ENCODE measurements at regions not wholly inside any gene's neighbourhood (a gene's known extent, or its start where the extent isn't known, plus 50 kb on each side); places are given as distances from the start of the nearest gene placed in this dataset.

DNA sequence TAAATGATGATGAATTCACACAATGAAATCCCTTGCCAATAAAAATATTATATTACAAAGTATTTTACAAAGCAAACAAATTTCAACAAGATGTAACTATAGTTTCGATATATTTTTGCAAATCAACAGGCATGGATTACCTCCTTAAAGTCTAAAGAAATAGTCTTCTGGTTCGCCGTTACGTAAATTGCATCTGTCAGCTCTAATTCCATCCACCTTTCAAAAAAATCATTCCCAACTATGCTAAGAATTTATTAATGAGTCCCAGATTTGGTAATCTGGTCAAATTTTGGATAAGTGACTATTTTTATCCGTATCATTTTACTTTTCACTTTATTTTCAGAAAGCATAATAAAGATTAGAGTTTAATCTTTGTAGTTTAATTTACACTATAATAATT is 1984.9 kb downstream of the EFNA5 start:
- Histone ChIP-seq H3K4me3 (ENCODE audit: low read depth, low read length) (no peak overlapping the region), H3K27me3 (ENCODE audit: control insufficient read depth, insufficient read depth, low read length) (no peaks in the 10 kb centered on the region), H3K36me3 (ENCODE audit: control insufficient read depth, insufficient read depth, low read length) (no peaks in the 10 kb centered on the region)
- FAIRE-seq (no peak), DNase-seq (ENCODE audit: low read depth) (no peak)
- TF ChIP-seq, protein P1, sequence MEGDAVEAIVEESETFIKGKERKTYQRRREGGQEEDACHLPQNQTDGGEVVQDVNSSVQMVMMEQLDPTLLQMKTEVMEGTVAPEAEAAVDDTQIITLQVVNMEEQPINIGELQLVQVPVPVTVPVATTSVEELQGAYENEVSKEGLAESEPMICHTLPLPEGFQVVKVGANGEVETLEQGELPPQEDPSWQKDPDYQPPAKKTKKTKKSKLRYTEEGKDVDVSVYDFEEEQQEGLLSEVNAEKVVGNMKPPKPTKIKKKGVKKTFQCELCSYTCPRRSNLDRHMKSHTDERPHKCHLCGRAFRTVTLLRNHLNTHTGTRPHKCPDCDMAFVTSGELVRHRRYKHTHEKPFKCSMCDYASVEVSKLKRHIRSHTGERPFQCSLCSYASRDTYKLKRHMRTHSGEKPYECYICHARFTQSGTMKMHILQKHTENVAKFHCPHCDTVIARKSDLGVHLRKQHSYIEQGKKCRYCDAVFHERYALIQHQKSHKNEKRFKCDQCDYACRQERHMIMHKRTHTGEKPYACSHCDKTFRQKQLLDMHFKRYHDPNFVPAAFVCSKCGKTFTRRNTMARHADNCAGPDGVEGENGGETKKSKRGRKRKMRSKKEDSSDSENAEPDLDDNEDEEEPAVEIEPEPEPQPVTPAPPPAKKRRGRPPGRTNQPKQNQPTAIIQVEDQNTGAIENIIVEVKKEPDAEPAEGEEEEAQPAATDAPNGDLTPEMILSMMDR (IDR thresholded peaks at IDR 0.05; ENCODE audit: insufficient read depth, low read length, severe bottlenecking), result no peak

DNA sequence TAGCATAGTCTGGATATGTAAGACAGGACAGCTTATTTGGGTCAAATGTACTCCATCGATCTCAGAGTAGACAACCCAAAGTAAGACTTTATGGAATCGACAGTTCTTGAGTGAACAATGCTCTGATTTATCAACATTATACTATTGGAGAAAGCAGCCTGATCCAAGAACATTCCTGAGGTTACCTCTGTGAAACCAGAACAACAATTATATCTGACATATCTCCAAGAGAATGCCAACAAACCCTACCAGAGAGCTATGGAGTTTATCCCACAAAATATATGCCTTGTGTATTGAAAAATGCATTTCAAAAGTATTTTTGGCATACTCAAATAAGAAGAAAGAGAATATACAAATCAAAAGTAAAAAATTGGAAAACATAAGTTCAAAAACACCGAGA is 1985.9 kb downstream of the EFNA5 start:
- Histone ChIP-seq H3K4me3 (ENCODE audit: low read depth, low read length) (no peak overlapping the region), H3K36me3 (ENCODE audit: control insufficient read depth, insufficient read depth, low read length) (no peaks in the 10 kb centered on the region), H3K27me3 (ENCODE audit: control insufficient read depth, insufficient read depth, low read length) (no peaks in the 10 kb centered on the region)
- TF ChIP-seq, protein P1 (IDR thresholded peaks at IDR 0.05; ENCODE audit: insufficient read depth, low read length, severe bottlenecking), result no peak
- FAIRE-seq, result no peak
- DNase-seq (ENCODE audit: low read depth), result no peak

DNA sequence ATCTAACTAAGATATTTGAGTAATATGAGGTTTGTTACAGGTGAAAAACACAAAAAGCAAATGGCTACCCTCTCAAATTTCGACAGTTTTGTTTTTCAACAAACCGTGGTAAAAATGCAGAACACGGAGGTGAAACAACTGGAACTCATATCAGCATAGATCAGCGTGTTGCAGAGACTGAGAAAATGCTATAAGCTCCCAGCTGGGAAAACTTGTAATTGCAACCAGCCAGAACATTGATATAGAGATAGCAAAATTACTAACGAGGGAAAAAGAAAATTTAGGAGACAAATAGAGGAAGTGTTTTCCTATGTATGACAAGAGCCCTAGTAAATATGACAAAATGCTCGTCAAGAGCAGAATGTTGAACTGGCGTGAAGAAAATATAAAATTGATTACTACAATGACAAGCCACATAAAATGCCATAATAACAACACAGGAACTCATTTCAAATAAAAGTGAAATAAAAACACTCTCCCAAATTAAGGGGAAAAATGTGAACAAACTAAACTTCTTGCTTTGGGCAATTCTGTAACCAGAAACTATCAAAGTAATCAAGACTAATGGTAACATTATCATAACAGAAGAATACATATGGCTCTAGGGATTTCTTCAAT is 1989.8 kb downstream of the EFNA5 start:
- DNase-seq (ENCODE audit: low read depth) (no peak), FAIRE-seq (no peak)
- Histone ChIP-seq H3K27me3 (ENCODE audit: control insufficient read depth, insufficient read depth, low read length) (no peaks in the 10 kb centered on the region), H3K4me3 (ENCODE audit: low read depth, low read length) (no peak overlapping the region), H3K36me3 (ENCODE audit: control insufficient read depth, insufficient read depth, low read length) (no peaks in the 10 kb centered on the region)
- TF ChIP-seq, protein P1 (IDR thresholded peaks at IDR 0.05; ENCODE audit: insufficient read depth, low read length, severe bottlenecking), result no peak

DNA sequence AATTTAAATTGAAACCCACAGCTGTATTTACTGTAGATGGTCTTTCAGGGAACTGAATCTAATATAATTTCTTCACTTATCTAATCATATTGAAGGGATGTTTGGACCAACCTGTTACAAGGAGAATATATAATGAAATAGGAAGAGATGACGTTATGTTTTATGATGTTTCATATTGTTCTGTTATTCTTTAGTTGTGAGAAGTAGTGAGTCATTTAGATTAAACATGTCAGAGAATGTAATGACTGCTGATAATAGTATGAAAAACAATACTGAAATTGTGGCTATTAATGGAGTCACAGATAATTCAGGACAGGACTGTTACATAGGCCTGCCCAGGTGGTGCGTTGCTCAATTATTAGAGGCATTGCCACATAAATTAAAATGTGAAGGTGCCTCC is 1993.4 kb downstream of the EFNA5 start:
- FAIRE-seq, result no peak
- Histone ChIP-seq H3K27me3 (ENCODE audit: control insufficient read depth, insufficient read depth, low read length) (no peaks in the 10 kb centered on the region), H3K36me3 (ENCODE audit: control insufficient read depth, insufficient read depth, low read length) (no peaks in the 10 kb centered on the region), H3K4me3 (ENCODE audit: low read depth, low read length) (no peak overlapping the region)
- DNase-seq (ENCODE audit: low read depth), result peak; percentile 58
- TF ChIP-seq, protein P1 (IDR thresholded peaks at IDR 0.05; ENCODE audit: insufficient read depth, low read length, severe bottlenecking), result no peak

DNA sequence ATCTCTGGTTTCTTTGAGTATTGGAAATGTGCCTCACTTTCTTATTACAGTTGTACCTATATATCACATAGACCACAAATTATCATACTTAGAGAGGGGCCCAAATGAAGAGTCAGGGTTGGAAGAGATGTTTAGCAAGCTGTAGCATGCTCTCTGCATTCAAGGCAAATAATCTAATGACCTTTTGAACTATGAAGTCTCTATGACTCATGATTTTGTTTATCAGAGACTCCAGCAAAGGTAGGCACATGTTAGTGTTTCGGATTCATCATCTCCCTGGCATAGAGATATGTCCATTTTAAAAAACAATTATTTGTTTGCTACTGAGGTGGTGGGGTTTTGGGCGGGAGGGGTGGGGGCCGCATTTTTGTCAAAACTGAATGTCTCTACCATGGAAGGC is 2000.1 kb downstream of the EFNA5 start:
- no peaks in the 10 kb centered on the region for H3K27me3 ChIP-seq (ENCODE audit: control insufficient read depth, insufficient read depth, low read length)

More for the DNA sequence above, 2000.1 kb downstream of the EFNA5 start:
- FAIRE-seq (no peak), DNase-seq (ENCODE audit: low read depth) (peak; percentile 80)
- TF ChIP-seq, protein P1 (IDR thresholded peaks at IDR 0.05; ENCODE audit: insufficient read depth, low read length, severe bottlenecking), result no peak
- Histone ChIP-seq H3K36me3 (ENCODE audit: control insufficient read depth, insufficient read depth, low read length) (no peaks in the 10 kb centered on the region), H3K4me3 (ENCODE audit: low read depth, low read length) (no peak overlapping the region)
